Progenitor cell of endocrine pancreas (in vitro differentiated cells): ENCODE measurements at regions not wholly inside any gene's neighbourhood (a gene's known extent, or its start where the extent isn't known, plus 50 kb on each side); places are given as distances from the start of the nearest gene placed in this dataset.

Experiments
- DNase-seq: peaks from one replicate; pipeline ENCODE4 v3.0.0; 2021; ENCODE audit warnings: low spot score; ENCODE audit not compliant: unreplicated experiment
- H3K27ac Mint-ChIP-seq: 2 replicates; pipeline ENCODE4 v1.8.0; 2021; ENCODE audit warnings: mild to moderate bottlenecking, moderate library complexity, mixed read lengths
- H3K27me3 Mint-ChIP-seq: 2 replicates; pipeline ENCODE4 v1.8.0; 2021; ENCODE audit warnings: mixed read lengths
- H3K36me3 Mint-ChIP-seq: 2 replicates; pipeline ENCODE4 v1.8.0; 2022; ENCODE audit warnings: mixed read lengths; ENCODE audit not compliant: insufficient read depth
- H3K4me1 Mint-ChIP-seq: 2 replicates; pipeline ENCODE4 v1.8.0; 2021; ENCODE audit warnings: low read depth, mixed read lengths
- H3K4me3 Mint-ChIP-seq: 2 replicates; pipeline ENCODE4 v1.8.0; 2021; ENCODE audit warnings: low read depth, mild to moderate bottlenecking, moderate library complexity, mixed read lengths
- H3K9me3 Mint-ChIP-seq: 2 replicates; pipeline ENCODE4 v1.8.0; 2021; ENCODE audit warnings: low read depth, mixed read lengths
- TF ChIP-seq, protein P1 (sequence below): fragments of 200-600 bp; sonication (generic); IDR thresholded peaks from one replicate; pipeline ENCODE4 v1.5.0; 2021; ENCODE audit warnings: antibody characterized with exemption, mild to moderate bottlenecking; ENCODE audit not compliant: unreplicated experiment

DNA sequence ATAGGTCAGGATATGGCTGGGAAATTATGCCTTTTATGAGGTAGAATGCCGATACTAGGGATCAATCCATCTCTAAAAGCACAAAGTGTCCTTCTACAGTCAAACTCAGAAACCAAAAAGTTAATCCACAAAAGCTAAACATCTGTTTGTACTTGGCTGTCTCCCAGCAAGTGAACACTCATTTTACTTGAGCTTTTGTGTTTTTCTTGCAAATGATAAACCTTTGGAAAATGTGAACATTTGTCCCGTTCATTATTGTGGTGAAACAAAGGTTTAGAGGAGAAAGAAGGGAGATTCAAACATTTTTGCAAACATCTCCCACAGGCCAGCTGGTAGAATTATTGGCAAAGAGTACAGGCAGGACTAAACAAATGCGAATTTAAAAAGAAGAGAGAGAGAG, 300.6 kb upstream of the SPANXN1 start:
- no peaks in the 10 kb centered on the region for H3K36me3 Mint-ChIP-seq
- no peak overlapping the region for H3K27ac Mint-ChIP-seq
- H3K9me3 Mint-ChIP-seq, result peaks cover 27% of the 10 kb centered on the region
- DNase-seq, result no peak
- TF ChIP-seq, protein P1, sequence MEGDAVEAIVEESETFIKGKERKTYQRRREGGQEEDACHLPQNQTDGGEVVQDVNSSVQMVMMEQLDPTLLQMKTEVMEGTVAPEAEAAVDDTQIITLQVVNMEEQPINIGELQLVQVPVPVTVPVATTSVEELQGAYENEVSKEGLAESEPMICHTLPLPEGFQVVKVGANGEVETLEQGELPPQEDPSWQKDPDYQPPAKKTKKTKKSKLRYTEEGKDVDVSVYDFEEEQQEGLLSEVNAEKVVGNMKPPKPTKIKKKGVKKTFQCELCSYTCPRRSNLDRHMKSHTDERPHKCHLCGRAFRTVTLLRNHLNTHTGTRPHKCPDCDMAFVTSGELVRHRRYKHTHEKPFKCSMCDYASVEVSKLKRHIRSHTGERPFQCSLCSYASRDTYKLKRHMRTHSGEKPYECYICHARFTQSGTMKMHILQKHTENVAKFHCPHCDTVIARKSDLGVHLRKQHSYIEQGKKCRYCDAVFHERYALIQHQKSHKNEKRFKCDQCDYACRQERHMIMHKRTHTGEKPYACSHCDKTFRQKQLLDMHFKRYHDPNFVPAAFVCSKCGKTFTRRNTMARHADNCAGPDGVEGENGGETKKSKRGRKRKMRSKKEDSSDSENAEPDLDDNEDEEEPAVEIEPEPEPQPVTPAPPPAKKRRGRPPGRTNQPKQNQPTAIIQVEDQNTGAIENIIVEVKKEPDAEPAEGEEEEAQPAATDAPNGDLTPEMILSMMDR, result no peak
- H3K4me1 Mint-ChIP-seq, result no peaks in the 10 kb centered on the region
- H3K27me3 Mint-ChIP-seq, result no peaks in the 10 kb centered on the region
- H3K4me3 Mint-ChIP-seq, result no peak overlapping the region
